ENCODE measurements at regions not wholly inside any gene's neighbourhood (a gene's known extent, or its start where the extent isn't known, plus 50 kb on each side); places are given as distances from the start of the nearest gene placed in this dataset.
"Not testable (repeated sequence)": the region's sequence is repeated elsewhere in the genome, so short reads cannot be mapped to it uniquely, and the experiment has no call there.

DNA sequence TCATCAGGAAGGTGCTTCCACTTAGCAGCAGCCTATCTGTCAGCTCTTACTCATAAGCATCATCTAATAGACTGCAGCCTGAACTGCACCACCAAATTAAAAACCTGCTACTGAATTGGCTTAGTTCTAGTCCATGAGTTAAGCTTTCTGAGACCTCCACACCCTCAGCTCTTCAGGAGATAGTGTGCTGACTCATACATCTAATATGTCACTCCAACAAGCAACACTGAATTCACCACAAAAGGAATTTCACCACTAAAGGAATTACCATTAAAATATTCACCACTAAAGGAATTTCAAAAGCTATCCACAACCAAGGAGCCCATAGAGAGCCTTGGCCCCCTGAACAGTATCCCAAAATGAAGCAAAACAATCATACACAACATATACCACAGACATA, 418.5 kb upstream of the RORB start:
- Histone ChIP-seq H3K4me1 (ENCODE audit: control insufficient read depth, insufficient read depth, low read length) (peaks cover 18% of the 10 kb centered on the region), H3K36me3 (ENCODE audit: control insufficient read depth, insufficient read depth, low read length) (peaks cover 2% of the 10 kb centered on the region)

DNA sequence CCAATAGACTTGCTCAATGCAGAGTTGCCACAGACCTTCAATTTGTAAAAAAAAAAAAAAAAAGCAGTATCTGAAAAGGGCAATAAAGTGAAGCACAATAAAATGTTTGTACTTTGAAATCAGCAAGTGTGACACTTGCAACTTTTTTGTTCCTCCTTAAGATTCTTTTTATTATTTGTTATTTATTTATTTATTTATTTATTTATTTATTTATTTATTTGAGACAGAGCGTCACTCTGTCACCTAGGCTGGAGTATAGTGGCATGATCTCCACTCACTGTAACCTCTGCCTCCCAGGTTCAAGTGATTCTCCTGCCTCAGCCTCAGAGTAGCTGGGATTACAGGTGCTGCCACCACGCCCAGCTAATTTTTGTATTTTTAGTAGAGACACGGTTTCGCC, 416.5 kb upstream of the RORB start:
- not testable (repeated sequence) for H3K27ac ChIP-seq (ENCODE audit: low read depth, low read length); H3K36me3 ChIP-seq (ENCODE audit: control insufficient read depth, insufficient read depth, low read length); H3K9ac ChIP-seq (ENCODE audit: low read length); H3K27me3 ChIP-seq (ENCODE audit: control insufficient read depth, insufficient read depth, low read length); H3K4me3 ChIP-seq (ENCODE audit: low read depth, low read length)
- Histone ChIP-seq H3K9me3 (ENCODE audit: control insufficient read depth, insufficient read depth, low read depth, low read length) (peaks cover 22% of the 10 kb centered on the region), H3K4me1 (ENCODE audit: control insufficient read depth, insufficient read depth, low read length) (peaks cover 33% of the 10 kb centered on the region)

More for the DNA sequence above, 418.5 kb upstream of the RORB start:
- Histone ChIP-seq H3K9me3 (ENCODE audit: control insufficient read depth, insufficient read depth, low read depth, low read length) (peaks cover 32% of the 10 kb centered on the region), H3K27me3 (ENCODE audit: control insufficient read depth, insufficient read depth, low read length) (no peaks in the 10 kb centered on the region), H3K4me3 (ENCODE audit: low read depth, low read length) (0 out of 2 replicates have a peak overlapping the region, but pooled peaks have one; percentile 3), H3K27ac (ENCODE audit: low read depth, low read length) (peak overlapping the region; percentile 81), H3K9ac (ENCODE audit: low read length) (peak overlapping the region; percentile 53)

DNA sequence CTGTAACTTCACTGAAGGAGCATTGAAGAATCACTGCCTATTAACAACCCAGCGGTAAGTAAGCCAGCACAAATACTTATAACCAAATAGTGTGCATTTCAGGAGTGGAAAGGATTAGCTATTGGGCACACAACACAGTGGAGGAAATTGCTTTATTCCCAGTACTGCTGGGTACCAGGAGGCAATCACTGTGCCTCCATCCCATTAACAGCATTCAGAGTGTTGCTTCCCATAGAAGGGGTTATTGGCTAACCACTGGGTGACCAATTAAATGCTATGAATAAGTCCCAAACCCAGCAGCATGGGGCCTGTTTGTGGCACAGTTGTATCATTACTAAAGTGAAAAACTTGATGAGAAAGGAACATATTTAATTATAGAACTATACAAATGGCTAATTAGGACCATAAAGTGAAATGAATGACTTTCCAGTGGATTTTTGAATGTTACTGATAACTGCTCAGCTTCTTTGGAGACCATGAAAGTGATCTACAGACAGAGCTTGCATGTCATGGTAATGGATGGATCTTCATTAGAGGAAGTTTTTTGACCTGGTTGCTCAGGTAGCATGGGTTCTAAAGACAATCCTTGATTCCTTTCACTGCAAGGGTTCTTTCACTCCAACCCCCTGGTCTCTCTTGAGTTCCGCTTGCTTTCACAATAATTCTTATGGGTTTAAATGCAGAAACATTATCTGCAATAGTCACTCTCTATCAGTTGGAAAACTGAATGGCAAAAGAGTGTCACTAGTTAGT, 413.3 kb upstream of the RORB start:
- Histone ChIP-seq H3K4me1 (ENCODE audit: control insufficient read depth, insufficient read depth, low read length) (peaks cover 25% of the 10 kb centered on the region), H3K27me3 (ENCODE audit: control insufficient read depth, insufficient read depth, low read length) (no peaks in the 10 kb centered on the region), H3K27ac (ENCODE audit: low read depth, low read length) (peak overlapping the region; percentile 93), H3K4me3 (ENCODE audit: low read depth, low read length) (peak overlapping the region; percentile 4), H3K36me3 (ENCODE audit: control insufficient read depth, insufficient read depth, low read length) (peaks cover 13% of the 10 kb centered on the region), H3K9ac (ENCODE audit: low read length) (peak overlapping the region; percentile 55), H3K9me3 (ENCODE audit: control insufficient read depth, insufficient read depth, low read depth, low read length) (peaks cover 8% of the 10 kb centered on the region)

DNA sequence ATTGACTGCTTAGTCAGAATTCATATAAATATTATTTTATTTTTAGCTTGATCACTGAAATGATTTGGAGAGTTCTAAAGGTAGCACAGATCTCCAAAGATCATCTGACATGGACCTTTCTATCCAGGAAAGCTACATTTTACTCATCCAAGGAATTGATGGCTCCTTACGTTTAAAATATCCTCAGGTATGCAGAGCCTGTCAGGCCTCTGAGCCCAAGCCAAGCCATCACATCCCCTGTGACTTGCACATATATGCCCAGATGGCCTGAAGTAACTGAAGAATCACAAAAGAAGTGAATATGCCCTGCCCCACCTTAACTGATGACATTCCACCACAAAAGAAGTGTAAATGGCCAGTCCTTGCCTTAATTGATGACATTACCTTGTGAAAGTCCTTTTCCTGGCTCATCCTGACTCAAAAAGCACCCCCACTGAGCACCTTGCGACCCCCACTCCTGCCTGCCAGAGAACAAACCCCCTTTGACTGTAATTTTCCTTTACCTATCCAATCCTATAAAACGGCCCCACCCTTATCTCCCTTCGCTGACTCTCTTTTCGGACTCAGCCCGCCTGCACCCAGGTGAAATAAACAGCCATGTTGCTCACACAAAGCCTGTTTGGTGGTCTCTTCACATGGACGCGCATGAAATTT, 411.6 kb upstream of the RORB start:
- Histone ChIP-seq H3K27ac (ENCODE audit: low read depth, low read length) (peak overlapping the region; percentile 96), H3K4me3 (ENCODE audit: low read depth, low read length) (peak overlapping the region; percentile 77), H3K4me1 (ENCODE audit: control insufficient read depth, insufficient read depth, low read length) (peaks cover 22% of the 10 kb centered on the region), H3K36me3 (ENCODE audit: control insufficient read depth, insufficient read depth, low read length) (peaks cover 22% of the 10 kb centered on the region), H3K9ac (ENCODE audit: low read length) (peak overlapping the region; percentile 97)
- H3K27me3 ChIP-seq (ENCODE audit: control insufficient read depth, insufficient read depth, low read length); H3K9me3 ChIP-seq (ENCODE audit: control insufficient read depth, insufficient read depth, low read depth, low read length): not testable (repeated sequence)

DNA sequence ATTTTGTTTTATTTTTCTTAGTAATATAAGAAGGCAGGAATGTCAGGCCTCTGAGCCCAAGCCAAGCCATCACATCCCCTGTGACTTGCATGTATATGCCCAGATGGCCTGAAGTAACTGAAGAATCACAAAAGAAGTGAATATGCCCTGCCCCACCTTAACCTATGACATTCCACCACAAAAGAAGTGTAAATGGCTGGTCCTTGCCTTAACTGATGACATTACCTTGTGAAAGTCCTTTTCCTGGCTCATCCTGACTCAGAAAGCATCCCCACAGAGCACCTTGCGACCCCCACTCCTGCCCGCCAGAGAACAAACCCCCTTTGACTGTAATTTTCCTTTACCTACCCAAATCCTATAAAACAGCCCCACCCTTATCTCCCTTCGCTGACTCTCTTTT, 406.2 kb upstream of the RORB start:
- Histone ChIP-seq H3K36me3 (ENCODE audit: control insufficient read depth, insufficient read depth, low read length) (peaks cover 69% of the 10 kb centered on the region), H3K4me3 (ENCODE audit: low read depth, low read length) (peak overlapping the region; percentile 40; the same call in 1 of the 2 replicates)

DNA sequence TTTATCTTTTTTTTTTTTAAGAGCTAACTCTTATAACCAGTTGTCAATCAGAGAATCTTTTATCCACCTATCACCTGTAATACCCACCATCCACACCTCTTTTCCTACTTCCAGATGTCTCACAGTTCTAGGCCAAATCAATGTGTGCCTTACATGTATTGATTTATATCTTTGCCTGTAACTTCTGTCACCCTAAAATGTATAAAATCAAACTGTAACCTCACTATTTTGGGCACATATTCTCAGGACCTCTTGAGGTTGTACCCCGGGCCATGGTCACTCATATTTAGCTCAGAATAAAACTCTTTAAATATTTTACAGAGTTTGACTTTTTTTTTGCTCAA, 404.7 kb upstream of the RORB start:
- peaks cover 74% of the 10 kb centered on the region for H3K36me3 ChIP-seq (ENCODE audit: control insufficient read depth, insufficient read depth, low read length)
- no peak overlapping the region for H3K9ac ChIP-seq (ENCODE audit: low read length)
- H3K9me3 ChIP-seq (ENCODE audit: control insufficient read depth, insufficient read depth, low read depth, low read length) = no peaks in the 10 kb centered on the region; the same call in 1 of the 2 replicates
- peak overlapping the region; percentile 31; the same call in 1 of the 2 replicates for H3K4me3 ChIP-seq (ENCODE audit: low read depth, low read length)
- no peaks in the 10 kb centered on the region for H3K27me3 ChIP-seq (ENCODE audit: control insufficient read depth, insufficient read depth, low read length)
- H3K27ac ChIP-seq (ENCODE audit: low read depth, low read length) = no peak overlapping the region
- H3K4me1 ChIP-seq (ENCODE audit: control insufficient read depth, insufficient read depth, low read length) = peaks cover 8% of the 10 kb centered on the region

More for the DNA sequence above, 406.2 kb upstream of the RORB start:
- Histone ChIP-seq H3K9ac (ENCODE audit: low read length) (peak overlapping the region; percentile 60), H3K27ac (ENCODE audit: low read depth, low read length) (peak overlapping the region; percentile 88)
- not testable (repeated sequence) for H3K27me3 ChIP-seq (ENCODE audit: control insufficient read depth, insufficient read depth, low read length); H3K9me3 ChIP-seq (ENCODE audit: control insufficient read depth, insufficient read depth, low read depth, low read length); H3K4me1 ChIP-seq (ENCODE audit: control insufficient read depth, insufficient read depth, low read length)

DNA sequence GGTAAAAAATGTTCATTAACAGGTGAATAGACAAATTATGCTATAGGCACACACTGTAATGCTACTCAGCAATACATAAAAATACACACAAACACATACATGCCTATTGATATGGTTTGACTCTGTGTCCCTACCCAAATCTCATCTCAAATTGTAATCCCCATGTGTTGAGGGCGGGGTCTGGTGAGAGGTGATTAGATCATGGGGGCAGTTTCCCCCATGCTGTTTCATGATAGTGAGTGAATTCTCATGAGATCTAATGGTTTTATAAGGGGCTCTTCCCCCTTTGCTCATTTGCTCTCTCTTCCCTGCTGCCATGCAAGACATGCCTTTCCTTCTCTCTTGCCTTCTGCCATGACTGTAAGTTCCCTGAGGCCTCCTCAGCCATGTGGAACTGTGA, 403.1 kb upstream of the RORB start:
- H3K4me3 ChIP-seq (ENCODE audit: low read depth, low read length); H3K9ac ChIP-seq (ENCODE audit: low read length); H3K4me1 ChIP-seq (ENCODE audit: control insufficient read depth, insufficient read depth, low read length); H3K27me3 ChIP-seq (ENCODE audit: control insufficient read depth, insufficient read depth, low read length); H3K9me3 ChIP-seq (ENCODE audit: control insufficient read depth, insufficient read depth, low read depth, low read length); H3K27ac ChIP-seq (ENCODE audit: low read depth, low read length): not testable (repeated sequence)
- H3K36me3 ChIP-seq (ENCODE audit: control insufficient read depth, insufficient read depth, low read length) = peaks cover 73% of the 10 kb centered on the region

DNA sequence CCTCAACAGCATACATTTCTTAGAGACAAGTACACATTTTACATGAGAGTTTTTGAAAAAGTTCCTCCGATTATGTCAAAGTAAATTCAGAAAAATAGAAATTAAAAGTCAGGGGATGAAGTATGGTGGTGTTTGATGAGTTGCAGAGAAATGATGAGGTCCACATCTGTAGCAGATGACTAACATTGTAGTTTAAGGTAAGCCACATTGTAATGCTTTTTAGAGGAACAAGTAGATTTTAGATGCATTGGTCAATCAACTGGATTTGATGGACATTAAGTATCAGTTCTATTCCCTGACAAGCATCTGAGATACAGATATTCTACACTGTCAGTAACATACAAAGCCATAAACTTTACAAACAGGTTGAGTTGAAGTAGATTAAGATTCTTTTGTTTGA, 402.4 kb upstream of the RORB start:
- Histone ChIP-seq H3K9ac (ENCODE audit: low read length) (no peak overlapping the region), H3K27me3 (ENCODE audit: control insufficient read depth, insufficient read depth, low read length) (no peaks in the 10 kb centered on the region), H3K36me3 (ENCODE audit: control insufficient read depth, insufficient read depth, low read length) (peaks cover 75% of the 10 kb centered on the region), H3K4me3 (ENCODE audit: low read depth, low read length) (no peak overlapping the region), H3K4me1 (ENCODE audit: control insufficient read depth, insufficient read depth, low read length) (peaks cover 8% of the 10 kb centered on the region), H3K27ac (ENCODE audit: low read depth, low read length) (no peak overlapping the region), H3K9me3 (ENCODE audit: control insufficient read depth, insufficient read depth, low read depth, low read length) (no peaks in the 10 kb centered on the region; the same call in 1 of the 2 replicates)

DNA sequence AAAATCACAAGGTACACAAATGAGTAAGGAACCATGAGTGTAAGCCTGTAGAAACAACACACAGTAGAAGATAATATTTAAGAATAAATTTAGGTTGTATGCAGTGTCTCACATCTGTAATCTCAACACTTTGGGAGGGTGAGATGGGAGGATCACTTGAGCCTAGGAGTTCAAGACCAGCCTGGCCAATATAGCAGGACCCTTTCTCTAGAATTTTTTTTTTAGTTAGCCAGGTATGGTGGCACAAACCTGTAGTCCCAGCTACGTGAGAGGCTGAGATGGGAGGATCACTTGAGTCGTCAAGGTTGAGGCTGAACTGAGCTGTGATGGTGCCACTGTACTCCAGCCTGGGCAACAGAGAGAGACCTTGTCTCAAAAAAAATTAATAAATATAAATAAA, 401.2 kb upstream of the RORB start:
- H3K9me3 ChIP-seq (ENCODE audit: control insufficient read depth, insufficient read depth, low read depth, low read length) = no peaks in the 10 kb centered on the region; the same call in 1 of the 2 replicates
- H3K27ac ChIP-seq (ENCODE audit: low read depth, low read length) = no peak overlapping the region
- peaks cover 80% of the 10 kb centered on the region for H3K36me3 ChIP-seq (ENCODE audit: control insufficient read depth, insufficient read depth, low read length)
- peaks cover 8% of the 10 kb centered on the region for H3K4me1 ChIP-seq (ENCODE audit: control insufficient read depth, insufficient read depth, low read length)
- H3K9ac ChIP-seq (ENCODE audit: low read length) = no peak overlapping the region
- no peaks in the 10 kb centered on the region for H3K27me3 ChIP-seq (ENCODE audit: control insufficient read depth, insufficient read depth, low read length)
- H3K4me3 ChIP-seq (ENCODE audit: low read depth, low read length) = no peak overlapping the region

DNA sequence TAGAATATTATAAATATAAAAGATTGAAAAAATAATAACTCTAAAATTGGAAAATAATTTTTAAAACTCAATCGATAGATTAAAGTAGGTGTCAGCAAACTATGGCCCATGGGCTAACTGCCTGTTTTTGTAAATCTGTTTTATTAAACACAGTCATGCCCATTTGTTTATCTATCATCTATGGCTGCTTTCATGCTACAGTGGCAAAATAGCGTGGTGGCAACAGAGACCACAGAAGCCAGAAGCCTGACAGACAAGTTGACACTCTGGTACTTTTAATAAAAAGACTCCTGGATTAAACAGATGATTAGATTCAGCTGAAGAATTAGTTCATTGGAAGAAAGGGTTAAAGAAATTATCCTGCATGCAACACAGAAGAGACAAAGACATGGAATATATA, 400.7 kb upstream of the RORB start:
- H3K9ac ChIP-seq (ENCODE audit: low read length) = no peak overlapping the region
- H3K27me3 ChIP-seq (ENCODE audit: control insufficient read depth, insufficient read depth, low read length) = no peaks in the 10 kb centered on the region
- H3K27ac ChIP-seq (ENCODE audit: low read depth, low read length) = no peak overlapping the region
- peaks cover 3% of the 10 kb centered on the region for H3K4me1 ChIP-seq (ENCODE audit: control insufficient read depth, insufficient read depth, low read length)
- peaks cover 81% of the 10 kb centered on the region for H3K36me3 ChIP-seq (ENCODE audit: control insufficient read depth, insufficient read depth, low read length)
- no peaks in the 10 kb centered on the region; the same call in 1 of the 2 replicates for H3K9me3 ChIP-seq (ENCODE audit: control insufficient read depth, insufficient read depth, low read depth, low read length)
- no peak overlapping the region for H3K4me3 ChIP-seq (ENCODE audit: low read depth, low read length)

DNA sequence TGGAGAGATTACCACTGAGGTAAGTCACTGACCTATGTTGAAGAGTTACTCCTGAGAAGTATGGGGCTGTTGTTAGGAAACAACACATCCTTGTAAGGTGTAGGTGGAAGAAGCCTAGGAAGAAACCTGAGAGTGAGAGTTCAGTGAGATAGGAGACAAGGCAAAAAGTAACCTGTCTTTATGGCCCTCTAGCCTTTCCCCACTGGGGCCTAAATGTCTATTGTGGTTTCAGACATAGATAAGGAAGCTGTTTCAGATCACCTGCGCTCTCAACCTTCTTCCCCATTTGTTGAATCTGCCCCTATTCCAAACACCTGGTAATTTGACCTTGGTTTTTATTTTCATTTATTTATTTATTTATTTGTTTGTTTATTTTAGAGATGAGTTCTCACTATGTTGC, 397.1 kb upstream of the RORB start:
- no peak overlapping the region for H3K27ac ChIP-seq (ENCODE audit: low read depth, low read length)
- peaks cover 49% of the 10 kb centered on the region for H3K36me3 ChIP-seq (ENCODE audit: control insufficient read depth, insufficient read depth, low read length)
- no peaks in the 10 kb centered on the region for H3K4me1 ChIP-seq (ENCODE audit: control insufficient read depth, insufficient read depth, low read length)
- H3K4me3 ChIP-seq (ENCODE audit: low read depth, low read length) = no peak overlapping the region
- H3K9me3 ChIP-seq (ENCODE audit: control insufficient read depth, insufficient read depth, low read depth, low read length) = peaks cover 21% of the 10 kb centered on the region
- H3K9ac ChIP-seq (ENCODE audit: low read length) = no peak overlapping the region
- H3K27me3 ChIP-seq (ENCODE audit: control insufficient read depth, insufficient read depth, low read length) = no peaks in the 10 kb centered on the region

Measured in HUES6 (cell line).